ENCODE measurements at regions not wholly inside any gene's neighbourhood (a gene's known extent, or its start where the extent isn't known, plus 50 kb on each side); places are given as distances from the start of the nearest gene placed in this dataset.

- no peak for DNase-seq (ENCODE audit: extremely low read depth in 1 of 11, low read depth in 9 of 11, low spot score in 4 of 11)
These were observed 108.0 kb downstream of the SNX5 start for GRCh38 chr20:17860301-17861197.

- DNase-seq (ENCODE audit: extremely low read depth in 1 of 11, low read depth in 9 of 11, low spot score in 4 of 11) = no peak
These were observed 108.9 kb downstream of the SNX5 start for GRCh38 chr20:17859616-17860232.

- no peak for DNase-seq (ENCODE audit: extremely low read depth in 1 of 11, low read depth in 9 of 11, low spot score in 4 of 11)
These were observed 109.5 kb downstream of the SNX5 start for GRCh38 chr20:17859002-17859615.

- DNase-seq (ENCODE audit: extremely low read depth in 1 of 11, low read depth in 9 of 11, low spot score in 4 of 11) = no peak
These were observed 110.1 kb downstream of the SNX5 start for GRCh38 chr20:17858450-17859001.

DNA sequence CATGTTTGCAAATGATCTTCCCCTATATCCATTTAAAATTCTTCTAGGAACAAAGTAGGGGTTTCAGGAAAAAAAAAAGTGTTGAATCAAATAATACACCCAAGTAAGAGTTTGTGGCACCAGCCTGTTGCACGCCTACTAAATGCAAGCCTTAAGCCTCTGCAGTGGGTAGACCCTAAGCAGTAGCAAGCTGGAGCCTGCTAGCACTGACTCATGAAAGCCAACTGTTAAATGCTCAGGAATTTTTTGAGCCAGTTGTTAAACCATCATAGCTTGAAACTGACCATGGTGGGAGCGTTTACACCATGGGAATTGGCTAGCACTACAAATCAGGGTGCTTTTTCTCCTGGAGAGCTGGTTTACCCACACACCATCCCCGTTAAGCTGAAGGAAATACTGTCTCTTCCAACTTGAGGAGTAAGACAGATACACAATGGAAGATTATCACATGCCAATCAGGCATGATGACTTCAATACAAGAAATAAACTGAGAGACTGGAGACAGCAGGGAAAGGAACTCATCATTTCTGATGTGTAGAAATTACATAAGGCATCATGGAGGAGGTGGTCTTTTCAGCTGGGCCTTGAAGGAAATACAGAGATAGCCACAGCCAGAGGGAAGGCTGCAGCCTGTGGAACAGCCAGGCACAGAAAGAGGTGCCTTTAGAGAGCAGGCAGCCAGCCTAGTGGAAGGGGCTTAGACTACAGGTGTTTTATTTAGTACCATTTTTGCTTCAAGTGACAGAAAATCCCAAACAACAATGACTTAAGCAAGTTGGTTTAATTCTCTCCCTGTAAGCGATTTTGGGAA lies 110.8 kb downstream of the SNX5 start:
- no peak for DNase-seq (ENCODE audit: extremely low read depth in 1 of 11, low read depth in 9 of 11, low spot score in 4 of 11)

DNA sequence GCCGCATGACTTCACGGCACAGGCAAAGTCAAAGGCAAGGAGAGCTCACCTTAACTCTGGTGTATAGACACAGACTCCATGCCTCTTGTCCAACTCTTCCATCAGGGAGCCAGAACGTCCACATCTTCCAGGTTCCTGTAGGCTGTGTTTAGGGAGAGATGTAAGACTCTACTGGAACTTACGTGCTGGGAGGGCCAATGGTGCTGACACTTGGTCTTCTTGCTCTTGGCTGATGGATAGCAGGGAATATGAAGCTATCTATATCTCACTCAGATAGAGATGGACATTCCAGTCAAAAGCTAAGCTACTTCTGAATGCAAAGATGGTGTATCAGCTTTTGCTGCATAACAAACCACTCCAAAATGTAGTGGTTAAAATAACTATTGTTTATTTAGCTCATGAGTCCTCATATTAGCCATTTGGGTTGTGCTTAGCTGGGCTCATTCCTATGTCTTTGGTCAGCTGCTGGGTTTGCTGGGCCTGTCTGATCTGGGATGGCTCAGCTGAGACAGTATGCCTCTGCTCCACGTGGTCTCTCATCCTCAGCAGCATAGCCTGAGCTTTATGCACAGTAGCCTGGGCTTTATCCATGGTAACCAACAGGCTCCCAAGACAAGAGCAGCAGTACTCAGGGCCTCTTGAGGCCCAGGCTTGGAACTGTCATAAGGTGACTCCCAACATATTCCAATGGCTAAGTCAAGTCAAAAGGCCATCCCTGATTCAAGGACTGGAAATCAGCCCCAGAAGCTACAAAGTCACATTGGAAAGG lies 111.6 kb downstream of the SNX5 start:
- no peak for DNase-seq (ENCODE audit: extremely low read depth in 1 of 11, low read depth in 9 of 11, low spot score in 4 of 11)

GRCh38 chr20:17856024-17856564 lies 112.5 kb downstream of the SNX5 start:
- DNase-seq (ENCODE audit: extremely low read depth in 1 of 11, low read depth in 9 of 11, low spot score in 4 of 11) = no peak

DNA sequence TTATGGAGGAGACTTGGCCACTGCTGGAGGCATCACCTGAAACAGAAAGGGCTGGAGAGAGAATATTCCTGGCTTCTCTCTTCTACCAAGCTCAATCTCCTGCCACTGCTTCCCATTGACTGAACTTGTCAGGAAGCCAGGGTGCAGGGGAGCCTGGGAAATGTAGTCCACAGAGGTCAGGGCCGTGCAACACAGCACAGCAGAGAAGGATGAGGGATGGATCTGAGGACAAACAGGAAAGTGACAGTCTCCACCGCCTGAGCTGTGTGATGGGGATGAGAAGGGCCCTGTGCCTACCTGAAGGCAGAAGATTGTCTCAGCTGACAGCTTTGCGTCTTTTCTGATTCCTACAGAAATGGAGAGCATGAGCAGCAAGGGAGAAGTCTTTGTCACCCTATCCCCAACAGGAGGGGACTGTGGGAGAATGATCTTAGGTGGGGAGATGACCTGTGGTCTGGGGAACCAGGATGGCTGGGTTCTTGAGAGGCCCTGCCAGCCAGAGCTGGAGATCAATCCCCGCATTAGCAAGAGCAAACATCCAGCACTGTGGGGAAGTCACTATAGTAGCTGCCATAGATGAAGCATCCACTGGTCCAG lies 114.2 kb downstream of the SNX5 start:
- DNase-seq (ENCODE audit: extremely low read depth in 1 of 11, low read depth in 9 of 11, low spot score in 4 of 11) = no peak

GRCh38 chr20:17852323-17852722 lies 116.3 kb downstream of the SNX5 start:
- no peak for DNase-seq (ENCODE audit: extremely low read depth in 1 of 11, low read depth in 9 of 11, low spot score in 4 of 11)

DNA sequence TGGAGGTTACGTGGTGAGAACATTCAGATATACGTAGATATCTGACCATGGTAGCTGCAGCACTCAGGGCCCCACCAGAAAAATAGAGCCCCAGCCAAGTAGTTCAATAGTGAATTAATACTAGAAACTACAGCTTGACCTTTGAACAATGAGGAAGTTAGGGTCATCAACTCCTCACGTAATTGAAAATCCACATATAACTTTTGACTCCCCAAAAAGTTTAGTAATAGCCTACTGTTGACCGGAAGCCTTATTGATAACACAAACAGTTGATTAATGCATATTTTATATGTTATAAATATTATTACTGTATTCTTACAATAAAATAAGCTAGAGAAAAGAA lies 117.9 kb downstream of the SNX5 start:
- no peak for DNase-seq (ENCODE audit: extremely low read depth in 1 of 11, low read depth in 9 of 11, low spot score in 4 of 11)

DNA sequence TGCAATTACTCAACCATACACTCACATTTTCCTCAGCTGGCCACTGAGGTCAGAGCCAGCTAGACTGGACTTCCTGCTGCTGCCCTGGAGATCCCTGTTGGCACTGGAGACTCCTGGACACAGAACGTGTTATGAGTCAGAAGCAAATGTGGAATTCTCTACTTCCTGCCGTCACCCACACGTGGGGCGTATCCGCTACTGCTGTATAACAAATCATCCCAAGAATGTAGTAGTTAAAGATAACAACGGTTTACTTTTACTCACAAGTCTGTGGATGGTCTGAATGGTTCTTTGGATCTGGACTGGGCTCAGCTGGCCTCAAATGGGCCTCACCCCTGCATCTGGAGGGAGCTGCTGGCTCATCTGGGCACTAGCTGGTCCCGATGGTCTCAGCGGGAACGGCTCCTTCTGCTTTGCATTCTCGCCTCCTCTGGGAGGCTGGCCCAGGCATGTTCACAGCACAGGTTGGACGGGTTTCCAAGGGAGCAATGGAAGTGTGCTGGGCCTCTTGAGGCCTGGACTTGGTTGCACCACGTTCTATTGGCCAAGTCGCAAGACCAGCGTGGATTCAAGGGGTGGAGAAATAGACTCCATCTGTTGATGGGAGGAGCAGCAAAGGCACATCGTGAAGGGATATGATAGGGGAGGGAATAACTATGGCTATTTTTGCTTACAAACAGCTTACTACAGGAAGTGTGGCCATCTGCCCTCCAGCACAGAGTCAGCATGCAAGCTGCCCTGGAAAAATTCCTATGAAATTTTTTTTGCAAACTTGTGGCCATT lies 118.5 kb downstream of the SNX5 start:
- DNase-seq (ENCODE audit: extremely low read depth in 1 of 11, low read depth in 9 of 11, low spot score in 4 of 11) = no peak

- no peak for DNase-seq (ENCODE audit: extremely low read depth in 1 of 11, low read depth in 9 of 11, low spot score in 4 of 11)
These were observed 119.3 kb downstream of the SNX5 start for GRCh38 chr20:17849138-17849900.

DNA sequence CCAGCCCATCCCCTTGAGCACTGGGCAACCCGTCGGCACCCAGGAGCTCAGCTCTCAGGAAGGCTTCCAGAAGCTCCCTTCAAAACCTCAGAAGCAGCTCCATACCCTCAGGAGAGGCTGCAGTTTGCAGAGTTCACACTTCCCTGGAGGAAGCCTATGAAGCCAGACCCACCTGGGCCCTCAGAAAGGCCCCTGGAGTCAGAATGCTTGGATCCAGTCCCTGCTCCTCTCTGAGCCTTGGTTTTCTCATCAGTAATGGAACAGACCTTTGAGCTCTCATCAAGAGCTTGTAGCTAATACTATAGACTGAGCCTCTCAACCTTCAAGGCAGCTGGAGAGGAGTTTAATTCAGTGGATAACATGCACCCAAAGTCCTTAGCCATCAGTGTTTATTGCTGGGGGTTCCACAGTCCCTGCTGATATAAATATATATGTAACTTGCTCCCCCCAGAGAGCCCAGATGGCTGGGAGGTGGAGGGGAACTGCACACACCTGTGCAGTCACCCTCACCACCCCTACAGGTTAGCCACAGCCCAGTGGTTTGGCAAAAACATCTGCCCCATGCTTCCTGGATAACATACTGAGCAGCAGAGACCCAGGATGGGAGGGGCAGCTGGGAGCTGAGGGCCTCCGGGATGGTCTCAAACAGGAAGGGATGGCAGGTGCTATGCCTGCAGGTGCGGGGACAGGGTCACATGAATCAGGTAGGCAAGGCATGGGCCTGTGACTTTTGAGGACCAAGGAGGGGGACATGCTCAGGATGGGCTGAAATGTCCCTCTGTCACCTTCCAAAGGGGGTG lies 120.1 kb downstream of the SNX5 start:
- DNase-seq (ENCODE audit: extremely low read depth in 1 of 11, low read depth in 9 of 11, low spot score in 4 of 11) = no peak

DNA sequence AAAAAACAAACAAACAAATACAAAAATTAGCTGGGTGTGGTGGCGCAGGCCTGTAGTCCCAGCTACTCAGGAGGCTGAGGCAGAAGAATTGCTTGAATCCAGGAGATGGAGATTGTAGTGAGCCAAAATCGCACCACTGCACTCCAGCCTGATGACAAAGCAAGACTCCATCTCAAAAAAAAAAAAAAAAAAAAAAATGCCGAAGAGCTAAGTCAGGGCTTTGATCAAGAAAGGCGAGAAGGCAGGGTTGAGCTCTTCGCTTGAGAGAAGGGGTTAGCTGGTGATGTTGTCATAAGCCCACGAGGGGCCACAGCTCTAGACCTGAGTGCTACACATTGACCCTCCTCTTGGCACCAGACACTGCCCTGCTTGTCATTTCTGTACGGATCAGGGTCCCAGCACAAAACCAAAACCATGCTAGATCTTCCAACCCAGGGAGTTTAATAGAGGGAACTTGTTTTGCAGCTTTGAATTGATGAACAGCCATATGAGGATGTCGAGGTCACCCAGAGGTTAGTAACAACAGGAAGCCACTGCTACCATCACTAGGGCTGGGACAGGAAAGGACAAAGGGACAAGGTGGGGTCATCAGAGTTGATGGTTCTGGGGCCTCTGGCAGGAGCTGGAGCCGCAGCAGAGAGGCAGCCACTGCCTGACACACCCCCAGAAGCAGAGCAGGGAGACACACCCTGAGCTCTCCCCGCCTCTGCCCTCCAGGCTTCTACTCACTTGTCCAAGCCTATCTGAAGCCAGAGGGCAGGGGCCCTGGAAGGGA lies 122.7 kb downstream of the SNX5 start:
- DNase-seq (ENCODE audit: extremely low read depth in 1 of 11, low read depth in 9 of 11, low spot score in 4 of 11) = no peak
